ENCODE measurements at regions not wholly inside any gene's neighbourhood (a gene's known extent, or its start where the extent isn't known, plus 50 kb on each side); places are given as distances from the start of the nearest gene placed in this dataset.
"Not testable (repeated sequence)": the region's sequence is repeated elsewhere in the genome, so short reads cannot be mapped to it uniquely, and the experiment has no call there.

DNA sequence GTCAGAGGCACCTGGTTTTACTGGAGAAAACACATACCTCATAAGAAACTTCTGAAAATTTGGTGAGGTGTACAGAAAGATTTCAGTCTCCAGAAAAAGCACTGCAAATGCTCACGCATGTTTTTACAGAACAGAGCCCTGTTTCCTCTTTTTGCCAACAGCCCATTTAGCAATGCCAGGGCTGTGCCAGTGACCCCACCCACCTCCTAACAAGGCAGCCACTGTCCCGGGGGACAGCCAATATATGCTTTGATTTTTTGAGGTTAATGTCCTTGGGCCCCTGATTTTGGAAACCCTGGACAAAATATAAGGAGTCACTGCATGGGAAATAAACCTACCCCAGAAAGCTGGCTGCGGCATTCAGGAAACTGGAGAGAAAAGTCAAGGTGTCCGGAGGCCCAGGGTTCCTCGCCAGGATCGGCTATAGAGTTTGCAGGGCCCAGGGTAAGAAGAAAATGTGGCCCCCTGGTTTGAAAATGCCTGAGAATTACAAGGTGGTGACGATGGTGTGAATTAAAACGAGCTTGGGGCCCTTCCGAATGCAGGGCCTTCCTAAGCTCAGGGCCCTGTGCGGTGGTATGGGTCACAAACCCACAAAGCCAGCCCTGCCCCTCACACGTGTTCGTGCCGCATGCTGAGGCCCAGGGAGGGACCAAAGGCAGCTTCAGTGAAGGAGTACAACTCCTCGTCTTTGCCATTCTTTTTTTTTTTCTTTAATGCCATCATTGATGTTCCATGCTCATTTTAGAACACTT is 71.1 kb upstream of the WNT7B start:
- whole genome bisulfite sequencing (ENCODE audit: insufficient coverage): 76% methylated on average over 7 of the region's 14 CpGs
- H3K36me3 ChIP-seq (ENCODE audit: control insufficient read depth, insufficient read depth, low read length): peaks cover 12% of the 10 kb centered on the region
- no peaks in the 10 kb centered on the region for H3K27me3 ChIP-seq (ENCODE audit: control insufficient read depth, insufficient read depth, low read length)
- H3K9me3 ChIP-seq (replicated peaks; ENCODE audit: control insufficient read depth, low read depth, low read length): no peaks in the 10 kb centered on the region
- peaks cover 54% of the 10 kb centered on the region for H3K4me1 ChIP-seq (ENCODE audit: control insufficient read depth, insufficient read depth, low read length)
- H3K27ac ChIP-seq (ENCODE audit: low read length): no peak overlapping the region
- DNase-seq: no peak
- no peak overlapping the region for H3K4me3 ChIP-seq (ENCODE audit: low read length)

DNA sequence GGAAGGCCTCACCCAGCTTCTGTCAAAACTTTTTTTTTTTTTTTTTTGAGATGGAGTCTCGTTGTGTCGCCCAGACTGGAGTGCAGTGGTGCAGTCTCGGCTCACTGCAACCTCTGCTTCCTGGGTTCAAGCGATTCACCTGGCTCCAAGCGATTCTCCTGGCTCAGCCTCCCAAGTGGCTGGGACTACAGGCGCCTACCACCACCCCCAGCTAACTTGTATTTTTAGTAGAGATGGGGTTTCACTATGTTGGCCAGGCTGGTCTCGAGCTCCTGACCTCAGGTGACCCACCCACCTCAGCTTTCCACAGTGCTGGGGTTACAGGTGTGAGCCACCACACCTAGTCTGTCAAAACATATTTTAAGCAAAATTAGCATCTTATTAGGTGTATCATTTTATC is 71.7 kb upstream of the WNT7B start:
- WGBS (ENCODE audit: insufficient coverage): no CpG with 5 or more reads among the region's 7 CpGs

DNA sequence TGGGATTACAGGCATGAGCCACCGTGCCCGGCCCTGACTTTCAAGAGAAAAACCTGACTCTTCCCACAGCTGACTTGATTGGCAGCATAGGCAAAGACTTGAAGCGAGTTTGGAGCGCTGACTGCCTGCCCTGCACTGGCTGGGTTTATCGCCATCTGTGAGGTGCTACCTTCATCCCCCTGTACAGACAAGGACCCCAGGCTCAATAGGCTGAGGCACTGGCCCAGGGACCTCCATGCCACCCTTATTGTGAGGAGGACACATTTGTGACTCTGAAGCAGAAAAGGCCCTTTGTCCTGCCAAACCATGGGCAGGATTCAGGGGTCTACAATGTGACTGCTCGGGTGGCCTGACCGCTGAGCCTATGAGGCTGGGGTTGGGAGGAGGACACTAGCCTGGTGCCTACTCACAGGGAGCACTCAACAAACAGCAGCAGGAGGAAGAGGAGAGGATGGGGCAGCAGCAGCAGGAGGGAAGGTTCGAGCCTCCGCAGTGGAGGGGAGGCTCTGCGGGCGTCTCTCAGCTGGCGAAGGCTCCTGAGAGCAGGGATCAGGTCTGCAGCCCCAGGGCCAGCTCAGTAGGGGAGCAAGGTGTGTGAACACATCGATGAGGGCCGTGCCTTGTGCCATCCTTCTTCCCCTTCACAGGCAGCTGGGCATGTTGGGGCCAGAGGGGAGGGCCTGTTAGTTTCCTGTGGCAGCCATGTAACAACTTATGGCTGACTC is 72.9 kb upstream of the WNT7B start:
- Histone ChIP-seq H3K36me3 (ENCODE audit: control insufficient read depth, insufficient read depth, low read length) (peaks cover 12% of the 10 kb centered on the region), H3K9me3 (replicated peaks; ENCODE audit: control insufficient read depth, low read depth, low read length) (no peaks in the 10 kb centered on the region), H3K4me3 (ENCODE audit: low read length) (no peak overlapping the region), H3K4me1 (ENCODE audit: control insufficient read depth, insufficient read depth, low read length) (peaks cover 52% of the 10 kb centered on the region), H3K27ac (ENCODE audit: low read length) (no peak overlapping the region), H3K27me3 (ENCODE audit: control insufficient read depth, insufficient read depth, low read length) (no peaks in the 10 kb centered on the region)
- no peak for DNase-seq
- WGBS (ENCODE audit: insufficient coverage): 88% methylated on average over 11 of the region's 14 CpGs

More for the DNA sequence above, 71.7 kb upstream of the WNT7B start:
- not testable (repeated sequence) for DNase-seq; H3K4me3 ChIP-seq (ENCODE audit: low read length); H3K9me3 ChIP-seq (replicated peaks; ENCODE audit: control insufficient read depth, low read depth, low read length); H3K27me3 ChIP-seq (ENCODE audit: control insufficient read depth, insufficient read depth, low read length); H3K27ac ChIP-seq (ENCODE audit: low read length)
- peaks cover 53% of the 10 kb centered on the region for H3K4me1 ChIP-seq (ENCODE audit: control insufficient read depth, insufficient read depth, low read length)
- peaks cover 12% of the 10 kb centered on the region for H3K36me3 ChIP-seq (ENCODE audit: control insufficient read depth, insufficient read depth, low read length)

DNA sequence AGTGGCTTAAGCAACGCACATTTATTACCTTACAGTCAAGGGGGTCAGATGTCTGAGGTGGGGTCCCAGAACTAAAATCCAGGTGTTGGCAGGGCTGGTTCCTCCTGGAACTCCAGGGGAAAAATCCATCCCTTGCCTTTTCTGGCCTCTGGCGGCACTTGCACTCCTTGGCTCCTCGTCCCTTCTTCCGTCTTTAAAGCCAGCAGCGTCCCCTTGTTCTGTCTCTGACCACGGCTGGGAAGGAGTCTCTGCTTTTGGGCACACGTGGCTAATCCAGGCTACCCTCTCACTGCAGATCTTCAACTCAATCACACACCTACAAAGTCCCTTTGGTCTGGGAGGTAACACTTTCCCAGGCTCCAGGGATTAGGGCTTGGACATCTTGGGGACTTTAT is 73.5 kb upstream of the WNT7B start:
- H3K27me3 ChIP-seq (ENCODE audit: control insufficient read depth, insufficient read depth, low read length): no peaks in the 10 kb centered on the region
- DNase-seq: no peak
- H3K36me3 ChIP-seq (ENCODE audit: control insufficient read depth, insufficient read depth, low read length): peaks cover 12% of the 10 kb centered on the region
- no peak overlapping the region for H3K4me3 ChIP-seq (ENCODE audit: low read length)
- H3K9me3 ChIP-seq (replicated peaks; ENCODE audit: control insufficient read depth, low read depth, low read length): no peaks in the 10 kb centered on the region
- WGBS (ENCODE audit: insufficient coverage): 71% methylated on average over 5 of the region's 7 CpGs
- H3K27ac ChIP-seq (ENCODE audit: low read length): no peak overlapping the region
- H3K4me1 ChIP-seq (ENCODE audit: control insufficient read depth, insufficient read depth, low read length): peaks cover 53% of the 10 kb centered on the region

DNA sequence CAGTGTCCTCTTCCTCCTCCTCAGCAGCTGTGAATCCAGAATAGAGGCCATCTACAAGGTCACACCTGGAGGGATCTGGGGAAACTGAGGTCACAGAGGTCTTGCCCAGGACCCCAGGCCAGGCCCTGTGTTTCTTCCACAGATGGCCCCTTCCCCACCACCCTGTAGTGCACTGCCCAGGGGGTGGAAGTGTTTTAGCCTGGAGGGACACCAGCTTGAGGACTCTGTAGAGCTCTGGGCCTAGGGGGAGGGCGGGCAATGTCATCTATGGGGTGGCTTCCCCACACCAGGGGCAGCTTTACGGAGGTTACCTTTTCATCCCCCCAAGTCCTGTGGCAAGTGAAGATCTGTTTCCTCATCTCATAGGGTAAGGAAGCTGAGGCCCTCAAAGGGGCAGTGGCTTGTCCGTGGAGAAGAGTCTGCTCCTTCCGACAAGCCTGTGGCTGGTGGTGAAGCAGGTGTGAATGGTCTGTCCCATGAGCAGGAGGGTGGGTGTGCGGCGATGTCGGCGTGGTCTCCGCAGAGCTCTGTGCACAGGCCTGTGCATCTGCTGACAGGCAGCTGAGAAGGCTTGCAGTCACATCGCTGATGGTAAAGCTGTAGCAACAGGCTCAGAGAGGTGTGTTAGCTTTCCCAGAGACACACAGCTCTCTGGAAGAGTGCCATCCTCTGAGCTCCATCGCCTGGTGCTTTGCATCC is 74.1 kb upstream of the WNT7B start:
- Histone ChIP-seq H3K4me1 (ENCODE audit: control insufficient read depth, insufficient read depth, low read length) (peaks cover 52% of the 10 kb centered on the region), H3K4me3 (ENCODE audit: low read length) (no peak overlapping the region), H3K27me3 (ENCODE audit: control insufficient read depth, insufficient read depth, low read length) (no peaks in the 10 kb centered on the region), H3K27ac (ENCODE audit: low read length) (no peak overlapping the region), H3K36me3 (ENCODE audit: control insufficient read depth, insufficient read depth, low read length) (peaks cover 12% of the 10 kb centered on the region), H3K9me3 (replicated peaks; ENCODE audit: control insufficient read depth, low read depth, low read length) (no peaks in the 10 kb centered on the region)
- no peak for DNase-seq
- 81% methylated on average over 8 of the region's 11 CpGs for WGBS (ENCODE audit: insufficient coverage)

DNA sequence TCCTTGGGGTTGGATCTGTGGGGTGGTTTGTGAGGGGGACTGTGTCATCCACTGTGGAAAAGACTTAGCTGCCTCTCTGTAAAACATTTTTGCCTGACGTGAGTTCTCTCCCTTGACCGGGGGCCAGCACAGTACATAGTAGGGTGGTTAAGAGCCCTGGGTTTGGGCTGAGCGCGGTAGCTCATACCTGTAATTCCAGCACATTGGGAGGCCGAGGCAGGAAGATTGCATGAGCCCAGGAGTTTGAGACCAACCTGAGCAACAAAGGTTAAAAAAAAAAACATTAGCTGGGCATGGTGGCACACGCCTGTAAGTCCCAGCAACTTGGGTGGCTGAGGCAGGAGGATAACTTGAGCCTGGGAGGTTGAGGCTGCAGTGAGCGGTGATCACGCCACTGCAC is 74.7 kb upstream of the WNT7B start:
- peaks cover 12% of the 10 kb centered on the region for H3K36me3 ChIP-seq (ENCODE audit: control insufficient read depth, insufficient read depth, low read length)
- no peak overlapping the region for H3K27ac ChIP-seq (ENCODE audit: low read length)
- H3K4me3 ChIP-seq (ENCODE audit: low read length): no peak overlapping the region
- no peaks in the 10 kb centered on the region for H3K9me3 ChIP-seq (replicated peaks; ENCODE audit: control insufficient read depth, low read depth, low read length)
- WGBS (ENCODE audit: insufficient coverage): 86% methylated on average over 8 of the region's 8 CpGs
- H3K4me1 ChIP-seq (ENCODE audit: control insufficient read depth, insufficient read depth, low read length): peaks cover 51% of the 10 kb centered on the region
- H3K27me3 ChIP-seq (ENCODE audit: control insufficient read depth, insufficient read depth, low read length): no peaks in the 10 kb centered on the region
- no peak for DNase-seq

DNA sequence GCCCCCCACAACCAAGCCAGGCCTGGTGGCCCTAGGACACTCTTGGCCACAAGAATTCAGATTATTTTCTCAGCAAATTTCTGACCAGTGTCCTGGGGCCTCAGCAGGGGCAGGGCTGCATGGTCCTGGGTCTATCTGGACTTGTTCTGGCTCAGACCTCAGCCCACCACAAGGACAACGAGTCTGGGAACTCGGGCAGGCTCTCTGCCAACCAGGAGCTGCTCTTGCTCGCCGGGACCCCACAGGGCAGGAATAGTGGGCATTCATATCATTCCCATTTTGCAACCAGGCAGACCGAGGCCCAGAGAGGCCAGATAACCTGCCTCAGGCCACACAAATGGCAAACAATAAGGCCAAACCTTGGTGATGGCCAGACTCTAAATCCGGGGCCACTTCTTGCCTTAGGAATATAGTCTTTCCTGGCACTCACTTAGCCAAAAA is 75.4 kb upstream of the WNT7B start:
- DNase-seq: no peak
- H3K27ac ChIP-seq (ENCODE audit: low read length): peak overlapping the region; percentile 90
- 67% methylated on average over 3 of the region's 6 CpGs for WGBS (ENCODE audit: insufficient coverage)
- H3K4me1 ChIP-seq (ENCODE audit: control insufficient read depth, insufficient read depth, low read length): peaks cover 49% of the 10 kb centered on the region
- no peaks in the 10 kb centered on the region for H3K9me3 ChIP-seq (replicated peaks; ENCODE audit: control insufficient read depth, low read depth, low read length)
- peak overlapping the region; percentile 63 for H3K4me3 ChIP-seq (ENCODE audit: low read length)
- peaks cover 12% of the 10 kb centered on the region for H3K36me3 ChIP-seq (ENCODE audit: control insufficient read depth, insufficient read depth, low read length)
- no peaks in the 10 kb centered on the region for H3K27me3 ChIP-seq (ENCODE audit: control insufficient read depth, insufficient read depth, low read length)

DNA sequence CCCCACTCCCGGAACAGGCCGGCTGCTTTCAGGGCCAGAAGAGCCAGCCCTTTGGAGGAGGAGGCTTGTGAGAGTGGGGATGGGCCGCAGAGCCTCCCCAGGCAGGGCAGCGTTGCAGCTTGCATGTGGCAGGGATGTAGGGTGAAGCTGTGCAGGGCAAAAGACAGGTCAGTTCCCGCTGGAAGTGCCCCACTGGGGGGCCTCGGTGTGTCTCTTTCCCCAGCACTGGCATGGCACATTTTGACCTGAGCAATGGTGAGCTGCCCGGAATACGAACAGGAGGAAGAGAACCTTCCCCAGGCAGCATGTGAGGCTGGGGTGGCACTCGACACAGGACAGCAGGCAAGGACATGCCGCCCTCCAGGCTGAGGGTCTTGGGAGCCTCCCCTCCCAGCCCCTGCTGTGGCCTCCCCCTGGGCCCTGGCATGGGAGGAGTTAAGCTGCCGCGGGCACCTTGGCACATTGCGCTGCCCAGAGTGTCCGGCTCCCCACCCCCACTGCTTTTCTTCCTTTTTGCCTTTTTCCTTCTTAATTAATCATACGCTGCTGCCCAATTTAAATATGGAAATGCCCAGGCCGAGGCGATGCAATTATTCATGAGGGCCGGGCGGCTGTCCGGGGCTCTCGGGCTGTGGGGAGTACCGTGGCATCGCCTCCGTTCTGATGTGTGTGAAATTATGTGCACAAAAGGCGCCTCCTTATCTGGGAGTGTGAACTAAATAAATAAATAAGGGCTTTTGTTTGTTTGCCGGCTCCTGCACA is 76.0 kb upstream of the WNT7B start:
- peaks cover 53% of the 10 kb centered on the region for H3K4me1 ChIP-seq (ENCODE audit: control insufficient read depth, insufficient read depth, low read length)
- peaks cover 12% of the 10 kb centered on the region for H3K36me3 ChIP-seq (ENCODE audit: control insufficient read depth, insufficient read depth, low read length)
- peak overlapping the region; percentile 90 for H3K27ac ChIP-seq (ENCODE audit: low read length)
- no peaks in the 10 kb centered on the region for H3K9me3 ChIP-seq (replicated peaks; ENCODE audit: control insufficient read depth, low read depth, low read length)
- DNase-seq: no peak
- WGBS (ENCODE audit: insufficient coverage): 18% methylated on average over 16 of the region's 26 CpGs
- peak overlapping the region; percentile 63 for H3K4me3 ChIP-seq (ENCODE audit: low read length)
- H3K27me3 ChIP-seq (ENCODE audit: control insufficient read depth, insufficient read depth, low read length): no peaks in the 10 kb centered on the region

DNA sequence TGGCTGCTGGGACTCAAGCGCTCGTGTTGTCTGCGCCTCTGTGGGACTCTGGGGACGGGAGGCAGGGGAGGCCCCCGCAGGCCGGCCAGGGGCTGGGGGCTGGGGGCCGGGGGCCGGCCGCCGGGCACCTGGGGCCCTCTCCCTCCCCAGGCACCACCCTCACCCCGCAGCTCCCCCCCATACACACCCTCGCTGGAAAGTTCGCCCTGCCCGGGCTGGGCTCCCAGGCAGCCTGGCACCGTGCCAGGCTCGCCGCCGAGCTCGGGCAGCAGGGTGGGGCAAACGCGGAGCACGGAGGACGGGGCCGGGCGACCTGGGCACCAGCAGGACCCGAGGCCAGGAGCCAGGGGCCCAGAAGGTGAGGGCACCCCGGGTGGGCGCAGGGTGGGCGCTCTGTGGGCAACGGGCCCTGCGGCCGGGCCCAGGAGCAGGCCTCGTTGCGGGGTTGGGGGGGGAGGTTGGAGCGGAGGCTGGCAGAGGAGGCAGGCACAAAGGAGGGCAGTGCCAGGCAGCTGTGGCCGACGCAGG is 76.7 kb upstream of the WNT7B start:
- no peaks in the 10 kb centered on the region for H3K27me3 ChIP-seq (ENCODE audit: control insufficient read depth, insufficient read depth, low read length)
- WGBS (ENCODE audit: insufficient coverage): 7% methylated on average over 29 of the region's 37 CpGs
- H3K9me3 ChIP-seq (replicated peaks; ENCODE audit: control insufficient read depth, low read depth, low read length): no peaks in the 10 kb centered on the region
- H3K27ac ChIP-seq (ENCODE audit: low read length): peak overlapping the region; percentile 90
- peak; percentile 85 for DNase-seq
- peaks cover 12% of the 10 kb centered on the region for H3K36me3 ChIP-seq (ENCODE audit: control insufficient read depth, insufficient read depth, low read length)
- H3K4me3 ChIP-seq (ENCODE audit: low read length): peak overlapping the region; percentile 63
- peaks cover 57% of the 10 kb centered on the region for H3K4me1 ChIP-seq (ENCODE audit: control insufficient read depth, insufficient read depth, low read length)

Data from muscle of leg (tissue), 3 donors.